AG09319 (cell line): ENCODE measurements at regions not wholly inside any gene's neighbourhood (a gene's known extent, or its start where the extent isn't known, plus 50 kb on each side); places are given as distances from the start of the nearest gene placed in this dataset.

Experiments
- DNase-seq: peaks from one replicate; pipeline ENCODE4 v3.0.0-alpha.2; 2010; ENCODE audit warnings: low read depth; ENCODE audit errors: extremely low read depth
- TF ChIP-seq, protein P1 (sequence below): IDR thresholded peaks from 2 replicates; pipeline ENCODE4 v1.5.1; 2011; ENCODE audit warnings: low read depth, mild to moderate bottlenecking, inconsistent platforms, low read length, moderate library complexity

DNA sequence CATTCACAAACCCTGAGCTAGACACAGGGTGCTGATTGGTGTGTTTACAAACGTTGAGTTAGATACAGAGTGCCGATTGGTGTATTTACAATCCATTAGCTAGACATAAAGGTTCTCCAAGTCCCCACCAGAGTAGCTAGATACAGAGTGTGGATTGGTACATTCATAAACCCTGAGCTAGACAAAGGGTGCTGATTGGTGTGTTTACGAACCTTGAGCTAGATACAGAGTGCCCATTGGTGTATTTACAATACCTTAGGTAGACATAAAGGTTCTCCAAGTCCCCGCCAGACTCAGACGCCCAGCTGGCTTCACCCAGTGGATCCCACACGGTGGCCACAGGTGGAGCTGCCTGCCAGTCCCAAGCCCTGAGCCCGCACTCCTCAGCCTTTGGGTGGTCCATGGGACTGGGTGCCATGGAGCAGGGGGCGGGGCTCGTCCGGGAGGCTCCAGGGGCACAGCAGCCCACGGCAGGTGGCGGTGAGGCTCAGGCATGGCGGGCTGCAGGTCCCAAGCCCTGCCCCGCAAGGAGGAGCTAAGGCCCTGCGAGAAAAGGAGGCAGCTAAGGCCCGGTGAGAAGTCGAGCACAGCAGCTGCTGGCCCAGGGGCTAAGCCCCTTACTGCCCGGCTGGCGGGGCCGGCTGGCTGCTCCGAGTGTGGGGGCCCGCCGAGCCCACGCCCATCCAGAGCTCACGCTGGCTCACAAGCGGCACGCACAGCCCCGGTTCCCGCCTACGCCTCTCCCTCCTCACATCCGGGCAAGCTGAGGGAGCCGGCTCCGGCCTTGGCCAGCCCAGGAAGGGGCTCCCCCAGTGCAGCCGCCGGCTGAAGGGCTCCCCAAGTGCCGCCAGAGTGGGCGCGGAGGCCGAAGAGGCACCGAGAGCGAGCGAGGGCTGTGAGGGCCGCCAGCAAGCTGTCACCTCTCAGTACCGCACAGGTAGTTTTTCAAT is 1039.2 kb upstream of the CDH9 start:
- DNase-seq = no peak
- TF ChIP-seq, protein P1, sequence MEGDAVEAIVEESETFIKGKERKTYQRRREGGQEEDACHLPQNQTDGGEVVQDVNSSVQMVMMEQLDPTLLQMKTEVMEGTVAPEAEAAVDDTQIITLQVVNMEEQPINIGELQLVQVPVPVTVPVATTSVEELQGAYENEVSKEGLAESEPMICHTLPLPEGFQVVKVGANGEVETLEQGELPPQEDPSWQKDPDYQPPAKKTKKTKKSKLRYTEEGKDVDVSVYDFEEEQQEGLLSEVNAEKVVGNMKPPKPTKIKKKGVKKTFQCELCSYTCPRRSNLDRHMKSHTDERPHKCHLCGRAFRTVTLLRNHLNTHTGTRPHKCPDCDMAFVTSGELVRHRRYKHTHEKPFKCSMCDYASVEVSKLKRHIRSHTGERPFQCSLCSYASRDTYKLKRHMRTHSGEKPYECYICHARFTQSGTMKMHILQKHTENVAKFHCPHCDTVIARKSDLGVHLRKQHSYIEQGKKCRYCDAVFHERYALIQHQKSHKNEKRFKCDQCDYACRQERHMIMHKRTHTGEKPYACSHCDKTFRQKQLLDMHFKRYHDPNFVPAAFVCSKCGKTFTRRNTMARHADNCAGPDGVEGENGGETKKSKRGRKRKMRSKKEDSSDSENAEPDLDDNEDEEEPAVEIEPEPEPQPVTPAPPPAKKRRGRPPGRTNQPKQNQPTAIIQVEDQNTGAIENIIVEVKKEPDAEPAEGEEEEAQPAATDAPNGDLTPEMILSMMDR = no peak

DNA sequence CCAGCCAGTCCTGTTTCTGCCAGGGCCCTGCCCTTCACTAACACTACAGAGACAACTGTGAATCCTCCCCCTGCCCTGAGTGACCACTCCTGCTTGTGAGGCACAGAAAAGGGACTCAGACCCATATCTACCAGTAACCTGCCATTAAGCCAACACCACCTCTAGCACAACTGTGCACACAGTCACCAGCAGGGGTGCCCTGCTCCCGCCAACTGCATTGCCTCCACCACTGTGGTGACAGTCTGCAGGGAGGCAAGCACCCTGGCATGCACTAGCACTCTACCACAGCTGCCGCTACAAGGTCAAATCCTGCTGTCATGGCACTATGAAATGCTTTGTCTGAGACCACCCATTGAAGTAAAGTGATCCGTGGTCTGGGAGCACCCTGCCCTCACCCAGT is 1028.5 kb upstream of the CDH9 start:
- TF ChIP-seq, protein P1 = no peak
- no peak for DNase-seq

DNA sequence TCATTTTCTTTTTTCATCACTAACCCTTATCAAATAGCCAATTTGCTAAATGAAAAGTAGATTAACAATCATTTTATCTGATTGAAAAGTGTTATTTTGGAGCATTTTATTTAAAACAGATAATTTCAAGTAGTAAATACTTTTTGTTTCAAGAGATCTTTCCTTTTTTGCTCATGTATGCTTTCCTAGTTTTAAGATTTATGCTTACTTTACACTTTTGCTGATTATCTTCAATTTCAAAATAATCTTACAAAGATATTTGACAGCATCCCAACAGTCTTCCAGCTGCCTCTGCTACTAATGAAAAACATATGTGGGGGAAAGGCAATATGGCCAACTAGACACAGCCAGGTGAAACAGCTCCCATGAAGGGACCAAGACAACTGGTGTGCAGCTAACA is 1027.3 kb upstream of the CDH9 start:
- TF ChIP-seq, protein P1 = no peak
- no peak for DNase-seq

DNA sequence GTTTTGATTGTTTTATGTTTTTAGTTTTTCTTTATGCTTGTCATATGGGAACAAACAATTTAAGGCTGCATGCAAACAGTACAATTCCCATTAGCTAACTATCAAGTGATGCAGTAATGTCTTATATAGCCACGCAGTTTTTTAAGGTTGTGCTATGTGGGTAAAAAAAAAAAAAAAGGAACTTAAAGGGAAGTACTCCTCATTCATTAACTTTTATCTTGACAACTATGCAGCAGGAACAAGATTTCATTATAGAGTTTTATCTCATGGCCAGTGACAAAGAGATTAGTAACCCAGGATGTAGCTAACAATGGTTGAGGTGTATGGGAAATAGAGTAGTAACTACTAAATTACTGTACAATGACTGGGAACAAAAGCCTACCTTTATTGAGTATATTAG is 1008.2 kb upstream of the CDH9 start:
- TF ChIP-seq, protein P1 = no peak
- DNase-seq = no peak

DNA sequence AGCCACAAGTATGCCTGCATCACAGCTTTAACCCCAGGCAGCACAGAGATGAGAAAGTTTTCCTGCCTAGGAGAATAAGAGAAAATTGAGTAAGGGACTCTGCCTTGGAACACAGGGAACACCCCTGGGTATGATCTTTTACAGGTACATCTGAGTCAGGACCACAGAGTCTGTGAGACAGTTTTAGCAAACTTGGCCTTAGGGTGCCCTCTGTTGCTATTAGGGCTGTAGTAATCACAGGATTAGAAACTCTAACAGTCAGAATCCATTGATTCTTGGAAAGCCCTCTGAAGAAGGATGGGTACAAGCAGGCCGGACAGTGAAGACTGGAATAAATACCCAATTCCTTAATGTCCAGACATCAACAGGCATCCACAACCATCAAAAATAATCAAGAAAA is 989.5 kb upstream of the CDH9 start:
- no peak for DNase-seq
- TF ChIP-seq, protein P1 = no peak

DNA sequence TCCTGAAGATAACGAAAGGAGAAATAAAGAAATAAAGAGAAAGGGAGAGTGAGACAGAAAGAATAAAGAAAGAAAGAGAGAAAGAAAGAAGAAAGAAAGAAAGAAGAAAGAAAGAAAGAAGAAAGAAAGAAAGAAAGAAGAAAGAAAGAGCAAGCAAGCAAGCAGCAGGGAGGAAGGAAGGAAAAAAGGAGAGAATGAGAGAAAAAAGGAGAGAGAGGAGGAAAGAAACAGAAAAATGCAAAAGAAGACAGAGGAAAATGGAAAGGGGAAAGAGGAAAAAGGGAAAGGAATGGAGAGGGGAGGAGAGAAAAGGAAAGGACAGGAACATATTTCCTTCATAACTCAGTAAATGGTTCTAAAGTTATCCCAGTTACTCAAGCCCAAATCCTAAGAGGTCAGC is 978.8 kb upstream of the CDH9 start:
- TF ChIP-seq, protein P1 = no peak
- DNase-seq = no peak

DNA sequence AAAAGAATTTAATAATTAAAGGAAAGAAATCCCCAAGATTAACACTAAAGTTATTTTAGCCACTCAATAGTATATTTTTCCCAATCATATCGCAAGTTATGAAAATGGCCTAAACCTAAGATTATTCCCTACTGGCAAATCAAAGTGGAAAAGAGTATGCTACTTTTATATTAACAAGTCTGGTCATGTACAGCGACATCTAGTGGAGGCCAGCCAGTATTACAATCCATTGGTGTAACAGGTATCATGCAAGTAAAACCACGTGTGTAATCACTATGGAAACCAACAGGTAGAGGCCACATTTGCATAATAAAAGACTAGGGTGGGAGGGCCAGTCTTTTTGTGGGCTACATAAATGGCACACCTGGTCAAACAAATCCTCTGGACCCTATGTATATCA is 976.4 kb upstream of the CDH9 start:
- TF ChIP-seq, protein P1 = no peak; the same call in 1 of the 2 replicates
- DNase-seq = no peak
